K562 (cell line): ENCODE measurements at regions not wholly inside any gene's neighbourhood (a gene's known extent, or its start where the extent isn't known, plus 50 kb on each side); places are given as distances from the start of the nearest gene placed in this dataset.

Experiments
- ATAC-seq: fragments of 200-7000 bp; cut with Tn5 transposase; 3 replicates; pipeline ENCODE4 v1.9.1; 2020; ENCODE audit warnings: moderate library complexity
- BruUV-seq: library from RNA; stranded (reverse); fragments of 400-500 nt; replicated peaks from 2 replicates; lab custom pipeline; 2021; lab: Mats Ljungman, UMichigan
- CTCF ChIA-PET: fragments of 300-600 bp; formaldehyde crosslinking; extraction: SDS; loops from one replicate; lab custom pipeline; 2021; ENCODE audit warnings: low intra/inter-chr PET ratio; lab: Yijun Ruan, JAX
- POLR2A ChIA-PET: fragments of 300-600, 350-650 bp; sonication (Branson Sonifier 250); formaldehyde crosslinking; extraction: SDS; loops from one replicate; lab custom pipeline; 2021; ENCODE audit warnings: antibody characterized with exemption, inconsistent platforms; lab: Yijun Ruan, JAX
- DNase-seq, 4 experiments: peaks; one replicate each; pipeline versions ENCODE4 v3.0.0 to v3.0.0-alpha.2; 2011 to 2018; ENCODE audit warnings: low spot score in 3 of 4, mixed read lengths in 3 of 4; ENCODE audit errors: extremely low read depth in 1 of 4
- FAIRE-seq: peaks from 2 replicates; lab custom pipeline; 2011; peaks lifted over from hg19 to GRCh38; lab: Jason Lieb, UNC
- H2AFZ ChIP-seq: 2 replicates; pipeline ENCODE4 v1.6.0; 2011; ENCODE audit warnings: low read depth, low read length, control low read depth, inconsistent platforms
- H3K27ac ChIP-seq: fragments of 200-600 bp; 3 replicates; pipeline ENCODE4 v1.8.0; 2011; ENCODE audit warnings: low read depth, mild to moderate bottlenecking, control low read depth, inconsistent platforms, low read length, moderate library complexity, mixed read lengths; ENCODE audit errors: extremely low read depth
- H3K27me3 ChIP-seq, 2 experiments: fragments of 300-600 bp in 1 of 2; 2 replicates in 1 of 2; 3 replicates in 1 of 2; pipeline versions ENCODE4 v1.6.0 to v1.8.0; 2011; ENCODE audit warnings: inconsistent platforms in 2 of 2, low read length in 2 of 2, mild to moderate bottlenecking in 1 of 2, mixed read lengths in 1 of 2, moderate library complexity in 1 of 2; ENCODE audit not compliant: control insufficient read depth in 2 of 2, insufficient read depth in 2 of 2
- H3K36me3 ChIP-seq: fragments of 300-600 bp; 3 replicates; pipeline ENCODE4 v1.8.0; 2011; ENCODE audit warnings: mild to moderate bottlenecking, low read length, inconsistent platforms; ENCODE audit not compliant: control insufficient read depth, insufficient read depth
- H3K4me1 ChIP-seq, 2 experiments: fragments of 200-600 bp in 1 of 2; replicated peaks in 1 of 2; 2 replicates in 1 of 2; 3 replicates in 1 of 2; pipeline versions ENCODE4 v1.5.1 to v1.8.0; 2011; ENCODE audit warnings: inconsistent platforms in 2 of 2, low read length in 2 of 2, mild to moderate bottlenecking in 1 of 2, mixed read lengths in 1 of 2, moderate library complexity in 1 of 2; ENCODE audit not compliant: control insufficient read depth in 2 of 2, insufficient read depth in 2 of 2
- H3K4me2 ChIP-seq: 2 replicates; pipeline ENCODE4 v1.6.1; 2011; ENCODE audit warnings: low read length, control low read depth, inconsistent platforms, mixed read lengths; ENCODE audit not compliant: insufficient read depth
- H3K4me3 ChIP-seq: fragments of 200-600 bp; sonication (generic), shearing (Covaris generic); 2 replicates; pipeline ENCODE4 v1.5.1; 2016; ENCODE audit warnings: control low read depth, inconsistent platforms
- H3K79me2 ChIP-seq: fragments of 200-600 bp; 3 replicates; pipeline ENCODE4 v1.8.0; 2011; ENCODE audit warnings: low read length, inconsistent platforms; ENCODE audit not compliant: control insufficient read depth, insufficient read depth
- H3K9ac ChIP-seq, 2 experiments: 2 replicates each; pipeline versions ENCODE4 v1.6.0 to v1.6.1; 2011; ENCODE audit warnings: low read depth in 2 of 2, low read length in 2 of 2, control low read depth in 1 of 2, inconsistent platforms in 1 of 2, mild to moderate bottlenecking in 1 of 2, mixed read lengths in 1 of 2; ENCODE audit not compliant: insufficient read depth in 1 of 2
- H3K9me1 ChIP-seq: one replicate; pipeline ENCODE4 v1.6.0; 2011; ENCODE audit warnings: inconsistent platforms, mild to moderate bottlenecking, low read length, moderate library complexity; ENCODE audit not compliant: control insufficient read depth, insufficient read depth
- H3K9me3 ChIP-seq: replicated peaks from 2 replicates; pipeline ENCODE4 v1.5.1; 2011; ENCODE audit warnings: low read depth, low read length, inconsistent platforms; ENCODE audit not compliant: control insufficient read depth, insufficient read depth
- H4K20me1 ChIP-seq: replicated peaks from 2 replicates; pipeline ENCODE4 v1.6.1; 2011; ENCODE audit warnings: low read length, inconsistent platforms, mixed read lengths; ENCODE audit not compliant: control insufficient read depth, insufficient read depth
- NFXL1 ChIP-seq: fragments of 450-650 bp; formaldehyde crosslinking; IDR thresholded peaks from 2 replicates; pipeline ENCODE4 v1.4.0; 2021; ENCODE audit warnings: mild to moderate bottlenecking
- TAF7 ChIP-seq: fragments of 450-650 bp; IDR thresholded peaks from 2 replicates; pipeline ENCODE4 v1.6.1; 2016; ENCODE audit warnings: missing genetic modification characterization, missing compliant biosample characterization
- ZNF551 ChIP-seq: fragments of 250-450 bp; sonication (Bioruptor Pico); IDR thresholded peaks from 2 replicates; pipeline ENCODE4 v1.5.0; 2021; ENCODE audit warnings: mild to moderate bottlenecking, moderate library complexity
- ZNF830 ChIP-seq: fragments of 250-450 bp; sonication (Bioruptor Pico); IDR thresholded peaks from 2 replicates; pipeline ENCODE4 v1.5.0; 2021; ENCODE audit warnings: mild to moderate bottlenecking
- in situ Hi-C: fragments of 300-500 bp; cut with MboI; formaldehyde crosslinking; loops from 4 replicates; pipeline ENCODE4 v1.15.0; 2018; ENCODE audit warnings: inconsistent platforms, mixed read lengths
- intact Hi-C: fragments of 100-400 bp; cut with micrococcal nuclease; formaldehyde crosslinking; loops from 2 replicates; pipeline ENCODE4 v1.14.2; 2022
- TF ChIP-seq, protein P1 (sequence below): fragments of 250-450 bp; sonication (Bioruptor Pico); IDR thresholded peaks from 2 replicates; pipeline ENCODE4 v1.4.0; 2020; ENCODE audit warnings: mild to moderate bottlenecking, moderate library complexity, borderline replicate concordance
- TF ChIP-seq, protein P2 (sequence below): fragments of 250-450 bp; sonication (Bioruptor Pico); IDR thresholded peaks from 2 replicates; pipeline ENCODE4 v1.8.0; 2022; ENCODE audit warnings: moderate library complexity, mild to moderate bottlenecking, inconsistent platforms
- TF ChIP-seq, protein P3 (sequence below), 2 experiments: fragments of 450-650 bp; IDR thresholded peaks; 2 replicates each; pipeline ENCODE4 v1.6.1; 2016; ENCODE audit warnings: mild to moderate bottlenecking in 2 of 2, borderline replicate concordance in 1 of 2, low read depth in 1 of 2, moderate library complexity in 1 of 2

DNA sequence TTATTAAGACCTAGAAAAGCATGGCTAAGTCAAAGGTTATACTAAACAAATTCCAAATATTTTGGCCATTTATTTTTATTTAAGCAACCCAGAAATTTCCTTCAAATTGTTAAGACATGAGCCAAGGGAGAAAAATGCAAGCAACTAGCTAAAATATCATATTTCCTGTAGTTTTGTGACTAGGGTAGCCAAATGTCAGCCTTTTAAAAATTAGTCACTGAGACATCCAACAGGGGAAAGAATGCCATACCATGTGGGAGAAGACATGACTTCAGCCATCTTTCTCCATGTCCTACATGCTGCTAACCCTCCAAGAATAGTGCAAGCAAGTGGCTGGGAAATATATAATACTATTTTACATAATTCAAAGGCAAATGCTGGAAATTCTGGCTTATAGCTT lies 197.9 kb downstream of the DSEL start (continued):
- TF ChIP-seq, protein P1, sequence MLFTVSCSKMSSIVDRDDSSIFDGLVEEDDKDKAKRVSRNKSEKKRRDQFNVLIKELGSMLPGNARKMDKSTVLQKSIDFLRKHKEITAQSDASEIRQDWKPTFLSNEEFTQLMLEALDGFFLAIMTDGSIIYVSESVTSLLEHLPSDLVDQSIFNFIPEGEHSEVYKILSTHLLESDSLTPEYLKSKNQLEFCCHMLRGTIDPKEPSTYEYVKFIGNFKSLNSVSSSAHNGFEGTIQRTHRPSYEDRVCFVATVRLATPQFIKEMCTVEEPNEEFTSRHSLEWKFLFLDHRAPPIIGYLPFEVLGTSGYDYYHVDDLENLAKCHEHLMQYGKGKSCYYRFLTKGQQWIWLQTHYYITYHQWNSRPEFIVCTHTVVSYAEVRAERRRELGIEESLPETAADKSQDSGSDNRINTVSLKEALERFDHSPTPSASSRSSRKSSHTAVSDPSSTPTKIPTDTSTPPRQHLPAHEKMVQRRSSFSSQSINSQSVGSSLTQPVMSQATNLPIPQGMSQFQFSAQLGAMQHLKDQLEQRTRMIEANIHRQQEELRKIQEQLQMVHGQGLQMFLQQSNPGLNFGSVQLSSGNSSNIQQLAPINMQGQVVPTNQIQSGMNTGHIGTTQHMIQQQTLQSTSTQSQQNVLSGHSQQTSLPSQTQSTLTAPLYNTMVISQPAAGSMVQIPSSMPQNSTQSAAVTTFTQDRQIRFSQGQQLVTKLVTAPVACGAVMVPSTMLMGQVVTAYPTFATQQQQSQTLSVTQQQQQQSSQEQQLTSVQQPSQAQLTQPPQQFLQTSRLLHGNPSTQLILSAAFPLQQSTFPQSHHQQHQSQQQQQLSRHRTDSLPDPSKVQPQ = no peak
- TF ChIP-seq ZNF551 = no peak
- TF ChIP-seq, protein P2, sequence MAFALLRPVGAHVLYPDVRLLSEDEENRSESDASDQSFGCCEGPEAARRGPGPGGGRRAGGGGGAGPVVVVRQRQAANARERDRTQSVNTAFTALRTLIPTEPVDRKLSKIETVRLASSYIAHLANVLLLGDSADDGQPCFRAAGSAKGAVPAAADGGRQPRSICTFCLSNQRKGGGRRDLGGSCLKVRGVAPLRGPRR (CRISPR knock-in tag) = no peak
- TF ChIP-seq ZNF830 (CRISPR knock-in tag) = no peak

DNA sequence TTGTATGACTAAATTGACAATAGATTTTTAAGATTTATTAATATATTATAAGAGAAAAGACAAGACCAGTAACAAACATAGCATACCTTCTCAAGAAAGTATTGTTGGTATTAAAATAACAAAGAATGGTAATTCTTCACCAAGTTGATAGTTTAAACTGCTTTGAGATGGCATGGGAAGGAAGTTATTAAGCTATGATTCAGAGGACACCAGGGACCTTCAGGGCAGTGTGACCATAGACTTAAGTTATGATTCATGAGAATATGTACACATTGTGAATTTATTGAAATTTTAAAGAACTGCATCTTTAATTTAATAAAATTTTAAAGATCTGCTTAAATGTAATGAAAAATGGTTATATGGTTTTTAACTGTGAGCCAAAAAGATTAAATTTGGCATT lies 205.7 kb downstream of the DSEL start:
- no TSS peak for BruUV-seq
- Histone ChIP-seq H3K79me2 (no peaks in the 10 kb centered on the region), H3K4me1 (no peaks in the 10 kb centered on the region), H4K20me1 (no peaks in the 10 kb centered on the region), H2AFZ (no peak overlapping the region), H3K36me3 (no peaks in the 10 kb centered on the region), H3K27me3 (no peaks in the 10 kb centered on the region), H3K9me3 (no peaks in the 10 kb centered on the region; the same call in 1 of the 2 replicates), H3K9ac (no peak overlapping the region), H3K9me1 (no peaks in the 10 kb centered on the region)
- no peak for DNase-seq
- in situ Hi-C loops = no loop called here
- FAIRE-seq = no peak
- TF ChIP-seq TAF7 = no peak
- TF ChIP-seq, protein P3, sequence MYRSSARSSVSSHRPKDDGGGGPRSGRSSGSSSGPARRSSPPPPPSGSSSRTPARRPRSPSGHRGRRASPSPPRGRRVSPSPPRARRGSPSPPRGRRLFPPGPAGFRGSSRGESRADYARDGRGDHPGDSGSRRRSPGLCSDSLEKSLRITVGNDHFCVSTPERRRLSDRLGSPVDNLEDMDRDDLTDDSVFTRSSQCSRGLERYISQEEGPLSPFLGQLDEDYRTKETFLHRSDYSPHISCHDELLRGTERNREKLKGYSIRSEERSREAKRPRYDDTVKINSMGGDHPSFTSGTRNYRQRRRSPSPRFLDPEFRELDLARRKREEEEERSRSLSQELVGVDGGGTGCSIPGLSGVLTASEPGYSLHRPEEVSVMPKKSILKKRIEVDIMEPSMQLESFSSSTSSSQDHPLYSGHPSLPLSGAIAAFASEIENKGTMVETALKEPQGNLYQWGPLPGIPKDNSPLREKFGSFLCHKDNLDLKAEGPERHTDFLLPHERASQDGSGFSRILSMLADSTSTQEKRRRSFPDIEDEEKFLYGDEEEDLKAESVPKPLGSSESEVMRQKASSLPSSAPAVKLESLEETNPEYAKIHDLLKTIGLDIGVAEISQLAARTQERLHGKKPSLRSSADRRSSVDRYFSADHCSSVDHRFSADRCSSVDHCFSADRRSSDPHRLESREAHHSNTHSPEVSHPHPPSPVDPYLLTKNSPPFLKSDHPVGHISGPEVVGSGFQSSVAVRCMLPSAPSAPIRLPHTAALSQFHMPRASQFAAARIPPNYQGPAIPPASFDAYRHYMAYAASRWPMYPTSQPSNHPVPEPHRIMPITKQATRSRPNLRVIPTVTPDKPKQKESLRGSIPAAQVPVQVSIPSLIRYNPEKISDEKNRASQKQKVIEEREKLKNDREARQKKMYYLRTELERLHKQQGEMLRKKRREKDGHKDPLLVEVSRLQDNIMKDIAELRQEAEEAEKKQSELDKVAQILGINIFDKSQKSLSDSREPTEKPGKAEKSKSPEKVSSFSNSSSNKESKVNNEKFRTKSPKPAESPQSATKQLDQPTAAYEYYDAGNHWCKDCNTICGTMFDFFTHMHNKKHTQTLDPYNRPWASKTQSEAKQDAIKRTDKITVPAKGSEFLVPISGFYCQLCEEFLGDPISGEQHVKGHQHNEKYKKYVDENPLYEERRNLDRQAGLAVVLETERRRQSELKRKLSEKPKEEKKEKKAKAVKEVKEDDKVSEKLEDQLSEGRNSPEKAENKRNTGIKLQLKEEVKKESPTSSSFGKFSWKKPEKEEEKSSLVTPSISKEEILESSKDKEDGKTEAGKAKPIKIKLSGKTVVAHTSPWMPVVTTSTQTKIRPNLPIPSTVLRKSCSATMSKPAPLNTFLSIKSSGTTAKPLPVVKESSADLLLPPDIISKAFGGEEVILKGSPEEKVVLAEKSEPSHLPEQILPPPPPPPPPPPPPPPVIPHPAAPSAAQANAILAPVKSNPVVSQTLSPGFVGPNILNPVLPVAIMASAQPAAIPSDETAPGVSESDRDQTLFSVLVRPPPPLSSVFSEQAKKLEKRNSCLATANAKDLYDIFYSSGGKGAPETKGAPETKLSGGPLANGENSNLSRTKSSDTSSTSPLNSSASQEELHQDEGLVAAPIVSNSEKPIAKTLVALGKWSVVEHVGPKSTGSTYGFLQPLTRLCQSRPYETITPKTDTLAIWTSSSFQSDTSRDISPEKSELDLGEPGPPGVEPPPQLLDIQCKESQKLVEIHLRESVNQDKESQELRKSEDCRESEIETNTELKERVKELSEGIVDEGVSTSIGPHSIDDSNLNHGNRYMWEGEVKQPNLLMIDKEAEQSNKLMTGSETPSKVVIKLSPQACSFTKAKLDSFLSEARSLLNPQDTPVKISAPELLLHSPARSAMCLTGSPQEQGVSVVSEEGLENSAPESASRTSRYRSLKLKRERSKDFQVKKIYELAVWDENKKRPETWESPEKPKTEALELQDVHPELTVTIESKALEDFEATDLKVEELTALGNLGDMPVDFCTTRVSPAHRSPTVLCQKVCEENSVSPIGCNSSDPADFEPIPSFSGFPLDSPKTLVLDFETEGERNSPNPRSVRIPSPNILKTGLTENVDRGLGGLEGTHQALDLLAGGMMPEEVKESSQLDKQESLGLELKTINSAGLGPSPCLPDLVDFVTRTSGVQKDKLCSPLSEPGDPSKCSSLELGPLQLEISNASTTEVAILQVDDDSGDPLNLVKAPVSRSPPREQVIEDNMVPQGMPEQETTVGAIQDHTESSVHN (IDR thresholded peaks at IDR 0.05; ENCODE audit: borderline replicate concordance in 1 of 2, low read depth in 1 of 2) = no peak
- TF ChIP-seq NFXL1 (CRISPR knock-in tag) = no peak
- TF ChIP-seq, all 486 proteins: peak for 0
- ChIA-PET POLR2A (no interaction called here), CTCF (no interaction called here)
- Histone ChIP-seq H3K4me2 (no peak overlapping the region), H3K4me3 (no peak overlapping the region), H3K27ac (no peak overlapping the region)
- intact Hi-C loops = no loop called here
- ATAC-seq = no peak
